SK-N-SH treated with all-trans-retinoic acid at 6 μM for 48 hours (cell line): ENCODE measurements at regions not wholly inside any gene's neighbourhood (a gene's known extent, or its start where the extent isn't known, plus 50 kb on each side); places are given as distances from the start of the nearest gene placed in this dataset.

ENCODE experiments used
- CSRNP3 ChIP-seq: fragments of 250-450 bp; sonication (Bioruptor Pico); IDR thresholded peaks from 2 replicates; pipeline ENCODE4 v1.5.1; 2021; ENCODE audit warnings: mild to moderate bottlenecking, moderate library complexity
- OSR1 ChIP-seq: fragments of 250-450 bp; sonication (Bioruptor Pico); IDR thresholded peaks from 2 replicates; pipeline ENCODE4 v1.8.0; 2022; ENCODE audit warnings: moderate library complexity, mild to moderate bottlenecking, inconsistent platforms
- POU6F1 ChIP-seq: fragments of 250-450 bp; sonication (Bioruptor Pico); IDR thresholded peaks from 2 replicates; pipeline ENCODE4 v1.8.0; 2021; ENCODE audit warnings: low read depth, mild to moderate bottlenecking, moderate library complexity, borderline replicate concordance
- SNAI2 ChIP-seq: fragments of 250-450 bp; sonication (Bioruptor Pico); IDR thresholded peaks from 2 replicates; pipeline ENCODE4 v1.5.0; 2020; ENCODE audit warnings: mild to moderate bottlenecking, moderate library complexity

- TF ChIP-seq OSR1 (CRISPR knock-in tag) = no peak
- no peak for TF ChIP-seq SNAI2 (CRISPR knock-in tag)
- no peak for TF ChIP-seq POU6F1 (CRISPR knock-in tag)
- no peak for TF ChIP-seq CSRNP3
Measured at GRCh38 chr2:41204315-41204714, 752.4 kb upstream of the SLC8A1 start.
